ENCODE measurements at regions not wholly inside any gene's neighbourhood (a gene's known extent, or its start where the extent isn't known, plus 50 kb on each side); places are given as distances from the start of the nearest gene placed in this dataset.

GRCh38 chr6:134683783-134684422 is 266.0 kb downstream of the ALDH8A1 start:
- no peak for TF ChIP-seq CTCF (IDR thresholded peaks at IDR 0.05; ENCODE audit: insufficient read depth, low read length)
- TF ChIP-seq REST (IDR thresholded peaks at IDR 0.05; ENCODE audit: insufficient replicate concordance, low read depth): no peak
- no peak for TF ChIP-seq GABPA (IDR thresholded peaks at IDR 0.05; ENCODE audit: low read depth)
- TF ChIP-seq SPI1 (IDR thresholded peaks at IDR 0.05; ENCODE audit: borderline replicate concordance, low read depth): no peak

All from HL-60 (cell line).